Fibroblast of skin of scalp (primary cell): ENCODE measurements at regions not wholly inside any gene's neighbourhood (a gene's known extent, or its start where the extent isn't known, plus 50 kb on each side); places are given as distances from the start of the nearest gene placed in this dataset.
"Not testable (repeated sequence)": the region's sequence is repeated elsewhere in the genome, so short reads cannot be mapped to it uniquely, and the experiment has no call there.

Source experiments
- DNase-seq: peaks from one replicate; pipeline ENCODE4 v3.0.0-alpha.2; 2013

GRCh38 chr7:1342090-1342640 lies 109.5 kb downstream of the UNCX start:
- no peak for DNase-seq

- DNase-seq, result no peak
Measured at GRCh38 chr7:1343551-1343950, 110.9 kb downstream of the UNCX start.

GRCh38 chr7:1344421-1344820 lies 111.7 kb downstream of the UNCX start:
- DNase-seq, result no peak

- DNase-seq, result no peak
Measured at GRCh38 chr7:1344981-1345701, 112.5 kb downstream of the UNCX start.

GRCh38 chr7:1345796-1346755 lies 113.2 kb downstream of the MICALL2 start:
- DNase-seq, result no peak

- no peak for DNase-seq
Measured at GRCh38 chr7:1346851-1347250, 112.4 kb downstream of the MICALL2 start.

GRCh38 chr7:1348096-1348822 lies 111.0 kb downstream of the MICALL2 start:
- DNase-seq, result no peak

GRCh38 chr7:1348823-1349335 lies 110.4 kb downstream of the MICALL2 start:
- DNase-seq, result no peak

GRCh38 chr7:1349351-1349761 lies 109.9 kb downstream of the MICALL2 start:
- DNase-seq, result no peak

GRCh38 chr7:1351881-1352625 lies 107.2 kb downstream of the MICALL2 start:
- no peak for DNase-seq

GRCh38 chr7:1352656-1353271 lies 106.5 kb downstream of the MICALL2 start:
- no peak for DNase-seq

GRCh38 chr7:1354661-1355567 lies 104.4 kb downstream of the MICALL2 start:
- no peak for DNase-seq

- no peak for DNase-seq
Measured at GRCh38 chr7:1355568-1356340, 103.5 kb downstream of the MICALL2 start.

GRCh38 chr7:1356853-1357252 lies 102.4 kb downstream of the MICALL2 start:
- DNase-seq, result not testable (repeated sequence)

- DNase-seq, result not testable (repeated sequence)
Measured at GRCh38 chr7:1357260-1357600, 102.0 kb downstream of the MICALL2 start.

GRCh38 chr7:1357601-1358271 lies 101.5 kb downstream of the MICALL2 start:
- no peak for DNase-seq

- DNase-seq, result no peak
Measured at GRCh38 chr7:1358376-1359050, 100.8 kb downstream of the MICALL2 start.

- DNase-seq, result no peak
Measured at GRCh38 chr7:1359051-1359400, 100.2 kb downstream of the MICALL2 start.
